Mesendoderm (in vitro differentiated cells): ENCODE measurements at regions not wholly inside any gene's neighbourhood (a gene's known extent, or its start where the extent isn't known, plus 50 kb on each side); places are given as distances from the start of the nearest gene placed in this dataset.

ENCODE experiments used
- DNase-seq: peaks from one replicate; pipeline ENCODE4 v3.0.0; 2013
- H2AK5ac ChIP-seq: 2 replicates; pipeline ENCODE4 v1.6.1; 2013; ENCODE audit warnings: low read length, inconsistent platforms
- H2BK120ac ChIP-seq: 2 replicates; pipeline ENCODE4 v1.6.1; 2013; ENCODE audit warnings: low read depth, mild to moderate bottlenecking, low read length, moderate library complexity, mixed read lengths
- H2BK15ac ChIP-seq: replicated peaks from 2 replicates; pipeline ENCODE4 v1.6.1; 2013; ENCODE audit warnings: low read depth, mild to moderate bottlenecking, moderate library complexity
- H2BK5ac ChIP-seq: 2 replicates; pipeline ENCODE4 v1.6.1; 2013; ENCODE audit warnings: low read length, inconsistent platforms
- H3K18ac ChIP-seq: 2 replicates; pipeline ENCODE4 v1.6.1; 2013; ENCODE audit warnings: mild to moderate bottlenecking, low read length, mixed read lengths
- H3K23ac ChIP-seq: one replicate; pipeline ENCODE4 v1.6.1; 2013; ENCODE audit warnings: low read length
- H3K27ac ChIP-seq: 2 replicates; pipeline ENCODE4 v1.5.1; 2013; ENCODE audit warnings: low read depth, mild to moderate bottlenecking, inconsistent platforms, low read length, moderate library complexity
- H3K27me3 ChIP-seq: 2 replicates; pipeline ENCODE4 v1.6.1; 2013; ENCODE audit warnings: low read length, control low read depth, mild to moderate bottlenecking, inconsistent platforms; ENCODE audit not compliant: insufficient read depth, poor library complexity
- H3K36me3 ChIP-seq: 2 replicates; pipeline ENCODE4 v1.6.1; 2013; ENCODE audit warnings: low read length, inconsistent platforms; ENCODE audit not compliant: control insufficient read depth, insufficient read depth
- H3K4ac ChIP-seq: one replicate; pipeline ENCODE4 v1.6.1; 2013; ENCODE audit warnings: low read depth, mild to moderate bottlenecking, low read length, moderate library complexity
- H3K4me1 ChIP-seq: 2 replicates; pipeline ENCODE4 v1.6.1; 2013; ENCODE audit warnings: low read depth, low read length, inconsistent platforms; ENCODE audit not compliant: control insufficient read depth
- H3K4me2 ChIP-seq: 2 replicates; pipeline ENCODE4 v1.6.1; 2013; ENCODE audit warnings: low read length
- H3K4me3 ChIP-seq: 2 replicates; pipeline ENCODE4 v1.5.1; 2013; ENCODE audit warnings: mild to moderate bottlenecking, low read length
- H3K56ac ChIP-seq: one replicate; pipeline ENCODE4 v1.6.1; 2013; ENCODE audit warnings: low read length
- H3K79me1 ChIP-seq: 2 replicates; pipeline ENCODE4 v1.6.1; 2013; ENCODE audit warnings: low read length, inconsistent platforms
- H3K79me2 ChIP-seq: 2 replicates; pipeline ENCODE4 v1.6.1; 2013; ENCODE audit warnings: mild to moderate bottlenecking, low read length; ENCODE audit not compliant: control insufficient read depth, insufficient read depth
- H3K9ac ChIP-seq: 2 replicates; pipeline ENCODE4 v1.6.1; 2013; ENCODE audit warnings: low read length, inconsistent platforms
- H4K5ac ChIP-seq: one replicate; pipeline ENCODE4 v1.6.1; 2013; ENCODE audit warnings: low read length
- H4K8ac ChIP-seq: one replicate; pipeline ENCODE4 v1.6.1; 2013; ENCODE audit warnings: low read depth, mild to moderate bottlenecking, control low read depth, low read length, moderate library complexity
- WGBS: extraction: QIAGEN DNeasy Blood & Tissue Kit; methylation state at CpG from one replicate; pipeline ENCODE4 v1.1.7; 2013; ENCODE audit warnings: low lambda C conversion rate, missing lambda C conversion rate; ENCODE audit not compliant: insufficient coverage; ENCODE audit errors: extremely low coverage; 5-methylcytosine and 5-hydroxymethylcytosine counted together

- no peak overlapping the region for H4K5ac ChIP-seq
- H2AK5ac ChIP-seq = no peak overlapping the region
- H3K23ac ChIP-seq = no peak overlapping the region
- no peak overlapping the region for H3K4ac ChIP-seq
- WGBS = no CpG with 5 or more reads among the region's 3 CpGs
- H2BK5ac ChIP-seq = no peak overlapping the region
- DNase-seq = no peak
- H3K56ac ChIP-seq = no peak overlapping the region
- H4K8ac ChIP-seq = no peak overlapping the region
- no peak overlapping the region for H2BK120ac ChIP-seq
- no peak overlapping the region for H3K4me2 ChIP-seq
- no peaks in the 10 kb centered on the region for H3K79me1 ChIP-seq
- H3K36me3 ChIP-seq = no peaks in the 10 kb centered on the region
- no peak overlapping the region for H3K27ac ChIP-seq
- no peak overlapping the region for H3K18ac ChIP-seq
- no peak overlapping the region for H3K4me3 ChIP-seq
- no peak overlapping the region for H3K9ac ChIP-seq
- H3K4me1 ChIP-seq = no peaks in the 10 kb centered on the region
- H3K79me2 ChIP-seq = no peaks in the 10 kb centered on the region
- H3K27me3 ChIP-seq = no peaks in the 10 kb centered on the region
- H2BK15ac ChIP-seq = no peak overlapping the region
Measured at GRCh38 chrX:137233478-137233877, 199.7 kb upstream of the GPR101 start.

DNA sequence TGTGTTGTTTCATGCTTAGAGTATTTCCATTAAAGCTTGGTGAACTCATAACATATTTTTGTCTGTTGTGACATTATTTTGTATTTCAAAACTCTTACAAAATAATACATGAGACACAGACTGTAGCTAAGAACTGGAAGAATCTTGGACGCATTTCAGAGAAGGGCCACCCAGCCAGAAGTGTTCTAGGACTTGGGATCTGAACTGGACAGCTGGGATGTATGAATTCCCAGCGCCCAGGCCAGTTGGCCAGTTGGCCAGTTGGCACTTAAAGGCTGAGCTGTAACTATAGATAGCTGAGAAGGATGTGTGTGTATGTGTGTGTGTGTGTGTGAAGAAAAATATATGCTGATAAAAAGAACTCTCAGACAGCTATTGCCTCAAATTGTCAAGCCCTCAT is 193.4 kb upstream of the GPR101 start:
- no peak overlapping the region for H3K27ac ChIP-seq
- H3K18ac ChIP-seq = no peak overlapping the region
- no peak overlapping the region for H3K4me2 ChIP-seq
- H2BK15ac ChIP-seq = no peak overlapping the region
- DNase-seq = no peak
- H3K4me1 ChIP-seq = no peaks in the 10 kb centered on the region
- no peak overlapping the region for H2BK5ac ChIP-seq
- H4K8ac ChIP-seq = no peak overlapping the region
- H3K79me1 ChIP-seq = no peaks in the 10 kb centered on the region
- H3K36me3 ChIP-seq = no peaks in the 10 kb centered on the region
- H3K79me2 ChIP-seq = no peaks in the 10 kb centered on the region
- H3K56ac ChIP-seq = no peak overlapping the region
- no CpG with 5 or more reads among the region's 2 CpGs for WGBS
- H3K4me3 ChIP-seq = no peak overlapping the region
- no peak overlapping the region for H4K5ac ChIP-seq
- H3K9ac ChIP-seq = no peak overlapping the region
- H3K4ac ChIP-seq = no peak overlapping the region
- H3K23ac ChIP-seq = no peak overlapping the region
- H3K27me3 ChIP-seq = no peaks in the 10 kb centered on the region
- H2BK120ac ChIP-seq = no peak overlapping the region
- H2AK5ac ChIP-seq = no peak overlapping the region

GRCh38 chrX:137215467-137215866 is 181.7 kb upstream of the GPR101 start:
- H3K4me1 ChIP-seq = no peaks in the 10 kb centered on the region
- no peak overlapping the region for H3K23ac ChIP-seq
- H3K4ac ChIP-seq = no peak overlapping the region
- H3K79me2 ChIP-seq = no peaks in the 10 kb centered on the region
- H3K36me3 ChIP-seq = no peaks in the 10 kb centered on the region
- no peak overlapping the region for H3K27ac ChIP-seq
- no peak overlapping the region for H4K8ac ChIP-seq
- DNase-seq = no peak
- no peak overlapping the region for H3K4me3 ChIP-seq
- no peaks in the 10 kb centered on the region for H3K79me1 ChIP-seq
- H2BK120ac ChIP-seq = no peak overlapping the region
- no peak overlapping the region for H2AK5ac ChIP-seq
- H4K5ac ChIP-seq = no peak overlapping the region
- no peak overlapping the region for H3K4me2 ChIP-seq
- no peak overlapping the region for H3K56ac ChIP-seq
- no peak overlapping the region for H3K18ac ChIP-seq
- no peak overlapping the region for H2BK15ac ChIP-seq
- H3K9ac ChIP-seq = no peak overlapping the region
- no peaks in the 10 kb centered on the region for H3K27me3 ChIP-seq
- no peak overlapping the region for H2BK5ac ChIP-seq
- WGBS = no CpG with 5 or more reads among the region's 1 CpG

DNA sequence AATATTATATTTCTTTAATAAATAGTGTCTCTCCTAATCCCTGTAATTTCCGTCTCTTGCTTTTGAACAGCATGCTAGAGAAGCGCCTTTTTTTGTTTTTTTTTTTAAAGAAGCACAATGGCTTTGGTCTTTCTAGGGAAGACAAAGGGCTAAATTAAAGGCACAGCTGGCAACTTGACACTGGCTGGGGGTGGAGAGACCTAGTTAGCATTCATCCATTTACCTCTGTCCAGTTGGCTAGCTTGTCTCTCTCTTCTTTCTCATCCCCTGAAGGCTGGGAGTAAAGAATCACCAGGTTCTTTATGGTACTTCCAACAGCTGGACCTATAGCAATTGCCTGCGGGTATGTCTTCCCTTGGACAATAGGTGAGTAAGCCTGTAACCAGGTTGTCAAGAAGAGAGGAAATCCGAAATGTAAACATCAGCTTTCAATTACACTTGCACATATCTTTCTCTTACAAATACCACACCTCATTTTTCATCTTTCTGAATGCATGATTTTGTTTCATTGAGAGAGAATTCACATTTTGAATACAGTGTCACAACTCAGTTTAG is 178.4 kb upstream of the GPR101 start:
- Histone ChIP-seq H2BK120ac (no peak overlapping the region), H3K27ac (no peak overlapping the region), H4K5ac (no peak overlapping the region), H2BK5ac (no peak overlapping the region), H3K27me3 (no peaks in the 10 kb centered on the region), H3K18ac (no peak overlapping the region), H3K56ac (no peak overlapping the region), H3K79me1 (no peaks in the 10 kb centered on the region), H3K23ac (no peak overlapping the region), H3K79me2 (no peaks in the 10 kb centered on the region), H3K4me1 (no peaks in the 10 kb centered on the region), H3K9ac (no peak overlapping the region), H3K4me3 (no peak overlapping the region), H2AK5ac (no peak overlapping the region), H3K4me2 (no peak overlapping the region), H3K4ac (no peak overlapping the region), H4K8ac (no peak overlapping the region), H2BK15ac (no peak overlapping the region), H3K36me3 (no peaks in the 10 kb centered on the region)
- no CpG with 5 or more reads among the region's 4 CpGs for WGBS
- DNase-seq = peak; percentile 18

DNA sequence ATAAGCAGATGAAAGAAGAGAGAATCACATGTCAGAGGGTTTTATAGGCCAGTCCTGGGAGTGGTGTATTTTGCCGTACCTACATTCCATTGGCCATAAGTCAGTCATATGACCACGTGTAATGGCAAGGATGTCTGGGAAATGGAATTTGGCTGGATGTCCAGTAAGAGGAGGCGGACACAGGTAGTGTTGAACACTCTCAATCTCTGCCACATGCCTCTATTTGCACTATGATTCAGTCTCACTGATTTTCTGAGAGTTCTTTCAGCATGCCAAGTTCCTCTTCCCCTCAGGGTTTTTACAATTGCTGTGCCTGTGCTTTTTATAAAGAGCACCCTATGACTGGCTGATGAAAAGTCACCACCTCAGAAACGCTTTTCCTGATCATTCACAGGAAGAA is 164.2 kb upstream of the GPR101 start:
- Histone ChIP-seq H3K27ac (no peak overlapping the region), H3K56ac (no peak overlapping the region), H3K18ac (no peak overlapping the region), H3K23ac (no peak overlapping the region), H3K4me3 (no peak overlapping the region), H4K5ac (no peak overlapping the region), H3K36me3 (no peaks in the 10 kb centered on the region), H2BK15ac (no peak overlapping the region), H4K8ac (no peak overlapping the region), H3K79me1 (no peaks in the 10 kb centered on the region), H2BK120ac (no peak overlapping the region), H3K9ac (no peak overlapping the region), H3K4me2 (no peak overlapping the region), H3K4ac (no peak overlapping the region), H2BK5ac (no peak overlapping the region), H3K79me2 (no peaks in the 10 kb centered on the region), H3K27me3 (no peaks in the 10 kb centered on the region), H2AK5ac (no peak overlapping the region), H3K4me1 (no peaks in the 10 kb centered on the region)
- DNase-seq = no peak
- whole genome bisulfite sequencing = no CpG with 5 or more reads among the region's 4 CpGs

GRCh38 chrX:137195991-137196390 is 162.2 kb upstream of the GPR101 start:
- Histone ChIP-seq H2BK15ac (no peak overlapping the region), H2AK5ac (no peak overlapping the region), H3K4me1 (no peaks in the 10 kb centered on the region), H3K23ac (no peak overlapping the region), H3K4me3 (no peak overlapping the region), H3K36me3 (no peaks in the 10 kb centered on the region), H3K4ac (no peak overlapping the region), H4K5ac (no peak overlapping the region), H3K79me2 (no peaks in the 10 kb centered on the region), H3K18ac (no peak overlapping the region), H4K8ac (no peak overlapping the region), H3K79me1 (no peaks in the 10 kb centered on the region), H2BK120ac (no peak overlapping the region), H2BK5ac (no peak overlapping the region), H3K4me2 (no peak overlapping the region), H3K27ac (no peak overlapping the region), H3K27me3 (no peaks in the 10 kb centered on the region), H3K56ac (no peak overlapping the region), H3K9ac (no peak overlapping the region)
- DNase-seq = no peak
- no CpG with 5 or more reads among the region's 2 CpGs for WGBS
